Ovary (tissue), 3 donors: ENCODE measurements at regions not wholly inside any gene's neighbourhood (a gene's known extent, or its start where the extent isn't known, plus 50 kb on each side); places are given as distances from the start of the nearest gene placed in this dataset.

Experiments used
- POLR2A ChIP-seq: fragments of 450-650 bp; IDR thresholded peaks from one replicate; pipeline ENCODE4 v1.6.1; 2017; ENCODE audit warnings: antibody characterized with exemption, mild to moderate bottlenecking, moderate library complexity
- TF ChIP-seq, protein P1 (sequence below), 3 donors: fragments of 450-650 bp in 2 of 3; fragments of 200-600 bp in 1 of 3; IDR thresholded peaks; one replicate each; pipeline versions ENCODE4 v1.5.1 to v1.8.0; 2016 to 2022; ENCODE audit warnings: antibody characterized with exemption in 3 of 3, mild to moderate bottlenecking in 1 of 3
- donor health status: DM: no; HTN: no; CAD: no.

GRCh38 chr12:41819948-41820347 lies 324.7 kb downstream of the GXYLT1 start:
- TF ChIP-seq, protein P1, sequence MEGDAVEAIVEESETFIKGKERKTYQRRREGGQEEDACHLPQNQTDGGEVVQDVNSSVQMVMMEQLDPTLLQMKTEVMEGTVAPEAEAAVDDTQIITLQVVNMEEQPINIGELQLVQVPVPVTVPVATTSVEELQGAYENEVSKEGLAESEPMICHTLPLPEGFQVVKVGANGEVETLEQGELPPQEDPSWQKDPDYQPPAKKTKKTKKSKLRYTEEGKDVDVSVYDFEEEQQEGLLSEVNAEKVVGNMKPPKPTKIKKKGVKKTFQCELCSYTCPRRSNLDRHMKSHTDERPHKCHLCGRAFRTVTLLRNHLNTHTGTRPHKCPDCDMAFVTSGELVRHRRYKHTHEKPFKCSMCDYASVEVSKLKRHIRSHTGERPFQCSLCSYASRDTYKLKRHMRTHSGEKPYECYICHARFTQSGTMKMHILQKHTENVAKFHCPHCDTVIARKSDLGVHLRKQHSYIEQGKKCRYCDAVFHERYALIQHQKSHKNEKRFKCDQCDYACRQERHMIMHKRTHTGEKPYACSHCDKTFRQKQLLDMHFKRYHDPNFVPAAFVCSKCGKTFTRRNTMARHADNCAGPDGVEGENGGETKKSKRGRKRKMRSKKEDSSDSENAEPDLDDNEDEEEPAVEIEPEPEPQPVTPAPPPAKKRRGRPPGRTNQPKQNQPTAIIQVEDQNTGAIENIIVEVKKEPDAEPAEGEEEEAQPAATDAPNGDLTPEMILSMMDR (IDR thresholded peaks at IDR 0.05) = no peak
- no peak for TF ChIP-seq POLR2A
